ENCODE measurements at regions not wholly inside any gene's neighbourhood (a gene's known extent, or its start where the extent isn't known, plus 50 kb on each side); places are given as distances from the start of the nearest gene placed in this dataset.

GRCh38 chr5:167821669-167822068 lies 469.8 kb upstream of the WWC1 start:
- no peaks in the 10 kb centered on the region for H3K27me3 ChIP-seq (ENCODE audit: control insufficient read depth in 2 of 2, insufficient read depth in 2 of 2, low read length in 2 of 2)

GRCh38 chr5:167822241-167822640 lies 469.2 kb upstream of the WWC1 start:
- H3K9me3 ChIP-seq (ENCODE audit: control insufficient read depth in 2 of 3, low read length in 3 of 3), result no peaks in the 10 kb centered on the region
- no peaks in the 10 kb centered on the region for H3K4me1 ChIP-seq (ENCODE audit: control insufficient read depth in 2 of 2, insufficient read depth in 2 of 2, low read length in 2 of 2)
- Mint-ChIP-seq H3K27ac (no peak overlapping the region), H3K4me1 (no peaks in the 10 kb centered on the region), H3K27me3 (peaks cover 0 to 9% (median 0%) of the 10 kb centered on the region in 5 donors), H3K4me3 (no peak overlapping the region), H3K36me3 (no peaks in the 10 kb centered on the region), H3K9me3 (no peaks in the 10 kb centered on the region)
- no peaks in the 10 kb centered on the region for H3K36me3 ChIP-seq (ENCODE audit: control insufficient read depth in 2 of 3, insufficient read depth in 3 of 3, low read length in 3 of 3)
- no peak overlapping the region for H3K4me3 ChIP-seq (ENCODE audit: low read length)
- ChIA-PET POLR2A (no interaction called here), CTCF (no interaction called here)
- ATAC-seq, result no peak
- no peak overlapping the region for H3K27ac ChIP-seq (ENCODE audit: low read depth, low read length)
- intact Hi-C loops (cut with micrococcal nuclease), result no loop called here
- H3K27me3 ChIP-seq (ENCODE audit: control insufficient read depth in 2 of 2, insufficient read depth in 2 of 2, low read length in 2 of 2), result no peaks in the 10 kb centered on the region
- no peak for DNase-seq

More at GRCh38 chr5:167821669-167822068, 469.8 kb upstream of the WWC1 start:
- ATAC-seq, result no peak
- H3K27ac Mint-ChIP-seq, result no peak overlapping the region
- H3K4me1 ChIP-seq (ENCODE audit: control insufficient read depth in 2 of 2, insufficient read depth in 2 of 2, low read length in 2 of 2), result no peaks in the 10 kb centered on the region
- no peaks in the 10 kb centered on the region for H3K36me3 ChIP-seq (ENCODE audit: control insufficient read depth in 2 of 3, insufficient read depth in 3 of 3, low read length in 3 of 3)
- no peaks in the 10 kb centered on the region for H3K36me3 Mint-ChIP-seq
- peaks cover 0 to 4% (median 0%) of the 10 kb centered on the region in 11 donors for H3K9me3 Mint-ChIP-seq
- H3K27me3 Mint-ChIP-seq, result peaks cover 0 to 9% (median 0%) of the 10 kb centered on the region in 5 donors
- H3K27ac ChIP-seq (ENCODE audit: low read depth, low read length), result no peak overlapping the region
- H3K4me1 Mint-ChIP-seq, result peaks cover 0 to 4% (median 0%) of the 10 kb centered on the region in 7 donors
- no peak overlapping the region for H3K4me3 Mint-ChIP-seq
- ChIA-PET POLR2A (no interaction called here), CTCF (no interaction called here)
- H3K4me3 ChIP-seq (ENCODE audit: low read length), result no peak overlapping the region
- H3K9me3 ChIP-seq (ENCODE audit: control insufficient read depth in 2 of 3, low read length in 3 of 3), result no peaks in the 10 kb centered on the region
- DNase-seq, result no peak
- intact Hi-C loops (cut with micrococcal nuclease), result no loop called here

- intact Hi-C loops (cut with micrococcal nuclease), result no loop called here
- Histone ChIP-seq H3K4me3 (ENCODE audit: low read length) (no peak overlapping the region), H3K27ac (ENCODE audit: low read depth, low read length) (no peak overlapping the region), H3K36me3 (ENCODE audit: control insufficient read depth in 2 of 3, insufficient read depth in 3 of 3, low read length in 3 of 3) (no peaks in the 10 kb centered on the region), H3K4me1 (ENCODE audit: control insufficient read depth in 2 of 2, insufficient read depth in 2 of 2, low read length in 2 of 2) (no peaks in the 10 kb centered on the region), H3K9me3 (ENCODE audit: control insufficient read depth in 2 of 3, low read length in 3 of 3) (no peaks in the 10 kb centered on the region), H3K27me3 (ENCODE audit: control insufficient read depth in 2 of 2, insufficient read depth in 2 of 2, low read length in 2 of 2) (no peaks in the 10 kb centered on the region)
- peaks cover 0 to 4% (median 0%) of the 10 kb centered on the region in 11 donors for H3K9me3 Mint-ChIP-seq
- POLR2A ChIA-PET, result no interaction called here
- no peak overlapping the region for H3K4me3 Mint-ChIP-seq
- peaks cover 0 to 17% (median 0%) of the 10 kb centered on the region in 5 donors for H3K27me3 Mint-ChIP-seq
- CTCF ChIA-PET, result no interaction called here
- ATAC-seq, result no peak
- H3K4me1 Mint-ChIP-seq, result no peaks in the 10 kb centered on the region
- H3K27ac Mint-ChIP-seq, result no peak overlapping the region
- H3K36me3 Mint-ChIP-seq, result no peaks in the 10 kb centered on the region
- no peak for DNase-seq
These were observed 468.0 kb upstream of the WWC1 start for GRCh38 chr5:167823405-167823804.

GRCh38 chr5:167827766-167828165 lies 463.7 kb upstream of the WWC1 start:
- no peak overlapping the region for H3K4me3 Mint-ChIP-seq
- ChIA-PET POLR2A (no interaction called here), CTCF (no interaction called here)
- no peaks in the 10 kb centered on the region for H3K36me3 Mint-ChIP-seq
- no peak for DNase-seq
- no peak for ATAC-seq
- H3K4me1 ChIP-seq (ENCODE audit: control insufficient read depth in 2 of 2, insufficient read depth in 2 of 2, low read length in 2 of 2), result no peaks in the 10 kb centered on the region
- peaks cover 0 to 22% (median 4%) of the 10 kb centered on the region in 5 donors for H3K27me3 Mint-ChIP-seq
- no peak overlapping the region for H3K27ac Mint-ChIP-seq
- no peaks in the 10 kb centered on the region for H3K4me1 Mint-ChIP-seq
- H3K27ac ChIP-seq (ENCODE audit: low read depth, low read length), result no peak overlapping the region
- H3K9me3 ChIP-seq (ENCODE audit: control insufficient read depth in 2 of 3, low read length in 3 of 3), result no peaks in the 10 kb centered on the region
- no peaks in the 10 kb centered on the region for H3K36me3 ChIP-seq (ENCODE audit: control insufficient read depth in 2 of 3, insufficient read depth in 3 of 3, low read length in 3 of 3)
- intact Hi-C loops (cut with micrococcal nuclease), result no loop called here
- H3K27me3 ChIP-seq (ENCODE audit: control insufficient read depth in 2 of 2, insufficient read depth in 2 of 2, low read length in 2 of 2), result no peaks in the 10 kb centered on the region
- no peak overlapping the region for H3K4me3 ChIP-seq (ENCODE audit: low read length)
- peaks cover 0 to 5% (median 0%) of the 10 kb centered on the region in 11 donors for H3K9me3 Mint-ChIP-seq

- POLR2A ChIA-PET, result no interaction called here
- Histone ChIP-seq H3K9me3 (ENCODE audit: control insufficient read depth in 2 of 3, low read length in 3 of 3) (no peaks in the 10 kb centered on the region), H3K27ac (ENCODE audit: low read depth, low read length) (no peak overlapping the region), H3K4me1 (ENCODE audit: control insufficient read depth in 2 of 2, insufficient read depth in 2 of 2, low read length in 2 of 2) (no peaks in the 10 kb centered on the region), H3K27me3 (ENCODE audit: control insufficient read depth in 2 of 2, insufficient read depth in 2 of 2, low read length in 2 of 2) (no peaks in the 10 kb centered on the region), H3K4me3 (ENCODE audit: low read length) (no peak overlapping the region), H3K36me3 (ENCODE audit: control insufficient read depth in 2 of 3, insufficient read depth in 3 of 3, low read length in 3 of 3) (no peaks in the 10 kb centered on the region)
- H3K9me3 Mint-ChIP-seq, result peaks cover 0 to 10% (median 2%) of the 10 kb centered on the region in 11 donors
- peaks cover 0 to 12% (median 4%) of the 10 kb centered on the region in 5 donors for H3K27me3 Mint-ChIP-seq
- ATAC-seq, result no peak
- no peaks in the 10 kb centered on the region for H3K4me1 Mint-ChIP-seq
- DNase-seq, result no peak
- H3K27ac Mint-ChIP-seq, result no peak overlapping the region
- intact Hi-C loops (cut with micrococcal nuclease), result no loop called here
- no peaks in the 10 kb centered on the region for H3K36me3 Mint-ChIP-seq
- no peak overlapping the region for H3K4me3 Mint-ChIP-seq
- CTCF ChIA-PET, result no interaction called here
These were observed 459.5 kb upstream of the WWC1 start for GRCh38 chr5:167831754-167832504.

GRCh38 chr5:167832609-167833008 lies 458.8 kb upstream of the WWC1 start:
- H3K27ac Mint-ChIP-seq, result no peak overlapping the region
- no peak for DNase-seq
- no peaks in the 10 kb centered on the region for H3K4me1 Mint-ChIP-seq
- no peaks in the 10 kb centered on the region for H3K9me3 ChIP-seq (ENCODE audit: control insufficient read depth in 2 of 3, low read length in 3 of 3)
- POLR2A ChIA-PET, result no interaction called here
- H3K4me3 ChIP-seq (ENCODE audit: low read length), result no peak overlapping the region
- no peaks in the 10 kb centered on the region for H3K27me3 ChIP-seq (ENCODE audit: control insufficient read depth in 2 of 2, insufficient read depth in 2 of 2, low read length in 2 of 2)
- H3K27ac ChIP-seq (ENCODE audit: low read depth, low read length), result no peak overlapping the region
- H3K36me3 Mint-ChIP-seq, result no peaks in the 10 kb centered on the region
- H3K4me1 ChIP-seq (ENCODE audit: control insufficient read depth in 2 of 2, insufficient read depth in 2 of 2, low read length in 2 of 2), result no peaks in the 10 kb centered on the region
- H3K9me3 Mint-ChIP-seq, result peaks cover 0 to 10% (median 2%) of the 10 kb centered on the region in 11 donors
- ATAC-seq, result no peak
- intact Hi-C loops (cut with micrococcal nuclease), result no loop called here
- H3K36me3 ChIP-seq (ENCODE audit: control insufficient read depth in 2 of 3, insufficient read depth in 3 of 3, low read length in 3 of 3), result no peaks in the 10 kb centered on the region
- no peak overlapping the region for H3K4me3 Mint-ChIP-seq
- peaks cover 0 to 12% (median 4%) of the 10 kb centered on the region in 5 donors for H3K27me3 Mint-ChIP-seq
- CTCF ChIA-PET, result no interaction called here

GRCh38 chr5:167833456-167833855 lies 458.0 kb upstream of the WWC1 start:
- peaks cover 0 to 8% (median 2%) of the 10 kb centered on the region in 11 donors for H3K9me3 Mint-ChIP-seq
- DNase-seq, result no peak
- Histone ChIP-seq H3K27me3 (ENCODE audit: control insufficient read depth in 2 of 2, insufficient read depth in 2 of 2, low read length in 2 of 2) (no peaks in the 10 kb centered on the region), H3K4me1 (ENCODE audit: control insufficient read depth in 2 of 2, insufficient read depth in 2 of 2, low read length in 2 of 2) (no peaks in the 10 kb centered on the region), H3K36me3 (ENCODE audit: control insufficient read depth in 2 of 3, insufficient read depth in 3 of 3, low read length in 3 of 3) (no peaks in the 10 kb centered on the region), H3K27ac (ENCODE audit: low read depth, low read length) (no peak overlapping the region), H3K4me3 (ENCODE audit: low read length) (no peak overlapping the region), H3K9me3 (ENCODE audit: control insufficient read depth in 2 of 3, low read length in 3 of 3) (no peaks in the 10 kb centered on the region)
- no peak overlapping the region for H3K27ac Mint-ChIP-seq
- no peaks in the 10 kb centered on the region for H3K4me1 Mint-ChIP-seq
- ChIA-PET POLR2A (no interaction called here), CTCF (no interaction called here)
- no peaks in the 10 kb centered on the region for H3K36me3 Mint-ChIP-seq
- H3K27me3 Mint-ChIP-seq, result peaks cover 0 to 4% (median 0%) of the 10 kb centered on the region in 5 donors
- intact Hi-C loops (cut with micrococcal nuclease), result no loop called here
- no peak overlapping the region for H3K4me3 Mint-ChIP-seq
- ATAC-seq, result no peak

Data from naive thymus-derived CD4-positive, alpha-beta T cell (primary cell).